GM18909 (cell line): ENCODE measurements at regions not wholly inside any gene's neighbourhood (a gene's known extent, or its start where the extent isn't known, plus 50 kb on each side); places are given as distances from the start of the nearest gene placed in this dataset.
A peak's percentile ranks its signal among the peaks of the same experiment; 100 is the strongest.
"Not testable (repeated sequence)": the region's sequence is repeated elsewhere in the genome, so short reads cannot be mapped to it uniquely, and the experiment has no call there.

ENCODE experiments used
- ATAC-seq: cut with Tn5 transposase; IDR thresholded peaks from one replicate; pipeline ENCODE4 v1.9.1; 2021; ENCODE audit warnings: mild to moderate bottlenecking; ENCODE audit not compliant: unreplicated experiment, poor library complexity

DNA sequence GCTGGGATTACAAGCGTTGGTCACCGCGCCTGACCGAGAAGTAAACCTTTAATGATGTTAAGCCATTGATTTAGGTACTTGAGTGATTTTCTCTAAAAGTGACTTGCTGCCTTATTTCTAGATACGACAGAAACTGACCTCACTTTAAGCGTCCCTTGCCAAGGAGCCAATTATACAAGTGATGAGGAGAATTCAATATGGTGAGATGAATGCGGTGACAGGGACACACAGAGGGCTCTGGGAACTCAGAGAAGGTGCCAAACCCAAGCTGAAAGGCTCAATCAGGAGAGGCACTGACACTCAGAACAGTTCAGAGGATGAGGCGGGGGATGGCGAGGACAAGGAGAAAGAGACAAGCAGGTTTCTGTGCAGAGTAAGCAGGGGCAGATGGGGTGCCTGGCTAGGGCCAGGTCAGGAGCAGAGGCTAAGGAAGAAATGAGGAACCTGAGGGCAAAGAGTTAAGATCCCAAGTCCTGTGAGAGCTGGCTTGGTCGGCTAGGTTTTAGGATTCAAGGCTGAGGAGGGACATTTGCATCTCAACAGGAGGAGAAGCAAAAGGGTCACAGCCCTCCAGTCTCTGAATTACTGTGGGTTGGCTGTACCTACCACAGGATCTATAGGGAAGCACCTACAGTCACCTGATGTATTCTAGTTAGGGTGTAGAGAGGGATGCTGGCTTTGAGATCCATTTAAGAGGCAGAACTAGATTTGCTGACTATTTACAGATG, 83.2 kb upstream of the USP24 start:
- ATAC-seq, result no peak

DNA sequence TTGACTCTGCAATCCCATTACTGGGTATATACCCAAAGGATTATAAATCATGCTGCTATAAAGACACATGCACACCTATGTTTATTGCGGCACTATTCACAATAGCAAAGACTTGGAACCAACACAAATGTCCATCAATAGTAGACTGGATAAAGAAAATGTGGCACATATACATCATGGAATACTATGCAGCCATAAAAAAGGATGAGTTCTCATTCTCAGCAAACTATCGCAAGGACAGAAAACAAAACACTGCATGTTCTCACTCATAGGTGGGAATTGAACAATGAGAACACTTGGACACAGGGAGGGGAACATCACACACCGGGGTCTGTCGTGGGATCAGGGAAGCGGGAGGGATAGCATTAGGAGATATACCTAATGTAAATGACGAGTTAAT, 81.1 kb upstream of the USP24 start:
- ATAC-seq, result not testable (repeated sequence)

DNA sequence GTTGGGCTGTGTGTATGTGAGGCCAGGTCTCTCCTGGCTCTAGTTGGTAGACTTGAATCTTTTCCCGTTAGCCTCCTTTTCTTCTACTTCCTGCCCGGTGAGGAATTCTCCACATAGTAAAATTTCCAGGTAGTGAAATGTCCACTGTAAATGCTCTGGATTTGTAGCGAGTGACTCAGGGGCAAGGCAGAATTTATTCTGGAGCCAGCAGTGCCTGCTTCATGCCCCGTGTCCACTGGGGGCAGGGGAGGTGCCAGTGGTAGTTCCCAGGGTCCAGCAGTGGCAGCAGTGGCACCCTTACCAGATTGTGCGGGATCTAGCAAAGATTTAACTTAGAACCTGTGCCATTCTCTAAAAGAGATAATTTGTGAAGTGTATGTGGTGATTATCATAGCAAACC, 74.5 kb upstream of the USP24 start:
- no peak for ATAC-seq

DNA sequence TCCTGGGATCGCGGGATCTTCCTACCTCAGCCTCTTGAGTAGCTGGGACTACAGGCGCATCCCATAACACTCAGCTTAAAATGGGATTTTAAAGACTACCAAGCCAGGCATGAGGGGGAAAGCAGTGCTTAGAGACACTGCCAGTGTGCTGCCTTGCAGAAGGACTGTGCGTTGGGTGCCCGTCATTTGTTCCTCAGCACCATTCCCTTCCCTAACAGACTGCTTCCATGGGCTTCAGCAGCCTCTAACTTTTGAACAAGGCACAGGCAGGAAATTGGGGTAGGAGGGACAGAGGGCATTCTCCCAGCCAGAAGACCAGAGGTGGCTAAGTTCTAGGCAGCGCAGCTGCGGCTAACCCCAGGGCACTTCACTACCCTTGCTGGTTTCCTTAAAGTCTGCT, 73.9 kb upstream of the USP24 start:
- no peak for ATAC-seq

DNA sequence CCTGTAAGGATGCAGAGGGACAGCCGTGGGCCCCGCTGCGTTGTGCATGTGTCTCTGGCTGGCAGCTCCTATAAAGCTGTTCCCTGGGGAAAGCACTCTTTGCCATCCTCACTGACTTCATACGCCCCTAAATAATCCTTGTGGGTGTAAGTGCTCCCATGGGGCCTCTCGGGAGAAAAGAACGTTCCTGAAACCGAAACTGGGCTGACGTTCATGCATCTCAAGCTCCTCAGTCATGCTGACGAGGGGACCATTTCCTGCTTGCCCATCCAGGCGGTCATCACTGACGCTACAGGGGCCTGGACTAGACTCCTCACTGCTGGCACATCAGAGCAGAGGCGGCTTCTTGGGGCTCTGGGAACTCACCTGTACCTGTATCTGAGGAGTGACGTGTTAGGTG, 73.1 kb upstream of the USP24 start:
- peak; percentile 87 for ATAC-seq

DNA sequence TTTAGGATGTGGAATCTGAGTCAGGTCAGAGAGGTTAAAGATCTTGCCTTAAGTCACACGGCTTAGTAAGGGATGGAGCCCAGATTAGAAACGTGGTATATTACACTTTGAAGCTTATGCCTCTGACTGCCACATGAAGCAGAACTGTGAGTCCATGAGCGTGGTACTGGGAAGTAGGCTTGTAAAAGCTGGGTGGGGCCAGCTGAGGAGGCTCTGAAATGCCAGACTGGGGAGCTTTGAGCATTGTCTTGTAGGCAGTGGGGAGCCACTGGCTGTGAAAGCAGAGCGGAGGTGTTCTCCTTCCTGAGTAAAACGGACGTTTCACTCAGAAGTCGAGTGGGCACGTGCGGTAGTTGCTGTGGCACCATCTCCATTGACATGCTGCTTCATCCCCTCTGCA, 72.6 kb upstream of the USP24 start:
- peak; percentile 41 for ATAC-seq

DNA sequence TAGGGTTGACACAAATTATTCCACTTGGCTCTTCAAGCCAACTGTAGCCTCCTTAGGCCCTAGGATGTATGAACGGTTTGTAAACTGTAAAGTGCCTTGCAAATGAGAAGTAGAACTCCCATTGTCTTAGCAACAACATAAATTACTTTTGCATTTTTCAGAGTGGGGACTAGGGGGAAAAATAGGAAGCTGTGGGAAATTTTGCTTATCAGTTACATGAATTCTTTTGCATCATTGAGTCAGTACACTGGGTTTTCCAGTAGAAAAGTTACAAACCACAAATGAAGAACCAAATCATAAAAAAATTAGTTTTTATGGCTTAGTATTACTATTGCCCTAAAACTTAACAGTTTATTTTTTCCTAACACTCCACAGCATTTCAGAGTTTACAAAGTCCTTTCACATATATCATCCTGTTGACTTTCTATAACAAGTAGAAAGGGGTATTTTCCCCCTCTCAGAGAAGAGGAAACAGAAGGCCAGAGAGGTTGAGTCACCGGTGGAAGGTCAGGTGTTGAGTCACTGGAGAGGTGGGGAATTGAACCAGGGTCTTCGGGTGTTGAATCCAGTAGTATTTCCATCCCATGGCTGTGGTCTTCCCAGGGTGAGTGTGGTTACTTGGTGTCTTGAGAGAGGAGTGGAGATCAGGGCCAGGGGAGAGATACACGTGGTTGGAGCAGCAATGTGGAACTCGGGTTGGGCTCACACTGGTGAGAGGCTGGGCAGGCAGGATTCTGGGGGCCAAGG, 71.9 kb upstream of the USP24 start:
- ATAC-seq, result no peak

DNA sequence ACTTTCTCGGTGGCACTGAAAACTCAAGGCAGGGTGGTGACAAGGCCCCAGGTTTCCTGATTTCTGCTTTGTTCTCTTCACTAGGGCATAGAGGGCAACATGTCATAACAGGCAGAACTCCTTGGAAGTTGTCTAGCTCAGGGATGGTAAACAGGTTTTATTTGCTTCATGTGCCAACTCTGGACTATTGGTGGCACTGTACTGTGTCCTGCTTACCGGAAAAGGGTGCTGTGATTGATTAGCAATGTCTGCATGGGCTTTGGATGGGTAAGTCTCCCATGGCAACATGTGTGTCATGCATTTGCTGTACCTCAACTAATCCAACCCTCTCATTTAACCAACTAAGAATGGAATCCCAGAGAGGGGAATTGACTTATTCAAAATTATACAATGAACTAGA, 70.7 kb upstream of the USP24 start:
- no peak for ATAC-seq

DNA sequence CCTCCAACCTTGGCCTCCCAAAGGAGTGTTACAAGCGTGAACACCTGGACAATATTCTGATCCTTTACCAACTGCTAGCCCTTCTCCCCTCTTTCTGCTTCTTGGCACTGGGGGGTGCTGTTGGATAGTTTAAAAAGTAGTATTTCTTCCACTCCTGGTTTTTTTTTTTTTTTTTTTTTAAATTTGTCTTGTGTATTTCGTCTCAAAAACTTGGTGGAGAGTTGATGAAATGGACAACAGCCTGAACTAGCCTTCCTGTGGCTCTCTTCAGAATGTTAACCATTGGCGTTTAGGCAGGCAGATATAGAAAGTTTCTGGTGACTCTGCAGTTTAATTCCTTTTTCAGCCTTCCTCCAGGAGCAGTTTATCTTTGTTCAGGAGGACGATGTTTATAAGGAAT, 69.7 kb upstream of the USP24 start:
- ATAC-seq, result no peak

DNA sequence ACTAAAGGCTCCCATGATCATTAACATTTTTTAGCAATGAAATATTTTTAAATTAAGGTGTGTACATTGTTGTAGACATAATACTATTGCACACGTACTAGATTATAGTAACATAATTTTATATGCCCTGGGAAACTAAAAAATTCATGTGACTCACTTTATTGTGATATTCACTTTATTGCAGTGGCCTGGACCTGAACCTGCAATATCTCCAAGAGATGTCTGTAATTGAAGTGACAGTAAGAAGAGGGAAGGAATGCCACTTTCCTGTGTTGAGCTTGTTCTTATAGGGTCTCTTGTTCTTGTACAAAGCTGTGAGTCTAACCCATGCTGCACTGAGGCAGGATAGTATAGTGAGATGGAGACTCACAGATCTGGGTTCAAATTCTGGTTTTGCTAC, 66.9 kb upstream of the USP24 start:
- ATAC-seq, result no peak

DNA sequence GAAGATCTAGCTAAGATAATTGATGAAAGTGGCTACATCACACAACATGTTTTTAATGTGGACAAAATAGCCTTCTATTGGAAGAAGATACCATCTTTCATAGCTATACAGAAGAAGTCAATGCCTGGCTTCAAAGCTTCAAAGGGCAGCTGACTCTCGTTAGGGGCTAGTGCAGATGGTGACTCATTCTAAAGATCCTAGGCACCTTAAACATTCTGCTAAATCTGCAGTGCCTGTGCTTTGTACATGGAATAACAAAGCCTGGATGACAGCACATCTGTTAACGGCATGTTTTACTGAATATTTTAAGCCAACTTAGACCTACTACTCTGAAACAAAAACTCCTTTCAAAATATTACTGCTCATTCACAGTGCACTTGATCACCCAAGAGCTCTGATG, 65.6 kb upstream of the USP24 start:
- ATAC-seq, result no peak

DNA sequence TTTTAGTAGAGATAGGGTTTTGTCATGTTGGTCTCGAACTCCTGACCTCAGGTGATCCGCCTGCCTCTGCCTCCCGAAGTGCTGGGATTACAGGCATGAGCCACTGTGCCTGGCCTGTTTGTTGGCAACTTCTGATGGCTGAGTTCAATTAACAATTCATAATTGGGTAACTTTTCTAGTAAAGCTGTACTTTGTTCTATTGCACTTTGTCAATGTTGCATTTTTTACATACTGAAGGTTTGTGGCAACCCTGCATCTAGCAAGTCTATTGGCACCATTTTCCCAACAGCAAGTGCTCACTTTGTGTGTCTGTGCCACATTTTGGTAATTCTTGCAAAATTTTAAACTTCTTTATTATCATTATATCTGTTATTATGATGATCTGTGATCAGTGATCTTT, 64.5 kb upstream of the USP24 start:
- no peak for ATAC-seq

DNA sequence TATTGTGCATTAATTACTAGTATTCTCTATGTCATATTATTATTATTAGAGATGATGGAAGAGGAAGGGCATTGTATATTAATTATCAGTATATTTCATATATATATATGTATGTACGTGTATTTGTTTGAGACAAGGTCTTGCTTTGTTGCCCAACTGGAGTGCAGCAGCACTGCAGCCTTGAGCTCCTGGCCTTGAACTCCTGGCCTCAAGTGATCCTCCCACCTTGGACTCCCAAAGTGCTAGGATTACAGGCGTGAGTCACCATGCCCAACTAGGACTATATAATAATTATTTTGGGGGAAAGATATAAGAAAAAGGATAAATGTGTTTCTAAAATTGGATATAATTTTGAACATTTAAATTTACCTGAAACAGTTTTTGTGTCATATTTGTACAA, 63.2 kb upstream of the USP24 start:
- no peak for ATAC-seq

DNA sequence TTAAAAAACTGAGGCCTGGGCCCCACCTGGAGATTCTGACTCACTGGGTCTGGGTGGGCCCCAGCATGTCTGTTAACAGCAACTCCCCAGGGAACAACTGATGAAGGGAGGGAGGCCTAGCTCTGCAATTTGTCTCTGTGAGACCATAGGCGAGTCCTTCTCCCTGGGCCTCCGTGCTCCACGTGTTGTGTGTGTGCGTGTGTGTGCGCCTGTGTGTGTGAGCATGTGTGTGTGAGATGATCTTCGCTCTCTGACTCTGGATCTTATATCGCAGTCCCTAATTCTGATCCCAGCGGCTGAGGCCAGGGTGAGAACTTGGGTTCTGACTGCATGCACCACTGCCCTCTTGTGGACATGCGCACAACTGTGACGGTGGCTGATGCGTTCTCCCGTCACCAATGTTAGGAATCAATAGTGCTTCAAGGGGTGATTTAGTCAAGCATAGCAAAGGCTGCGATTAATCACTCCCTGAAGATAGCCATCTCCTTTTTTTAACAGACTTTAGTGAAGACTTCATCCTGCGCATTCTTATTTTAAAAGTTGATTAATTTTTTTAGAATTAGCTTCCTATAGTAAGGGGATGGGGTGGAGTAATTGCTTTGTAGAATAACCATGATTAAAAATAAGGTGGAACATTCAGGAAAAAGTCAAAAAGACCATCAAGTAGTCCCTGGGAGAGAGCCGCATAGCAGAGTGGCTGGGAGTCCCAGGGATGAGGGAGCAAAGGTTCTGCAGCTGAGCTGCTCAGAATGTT, 62.4 kb upstream of the USP24 start:
- peak; percentile 91 for ATAC-seq

DNA sequence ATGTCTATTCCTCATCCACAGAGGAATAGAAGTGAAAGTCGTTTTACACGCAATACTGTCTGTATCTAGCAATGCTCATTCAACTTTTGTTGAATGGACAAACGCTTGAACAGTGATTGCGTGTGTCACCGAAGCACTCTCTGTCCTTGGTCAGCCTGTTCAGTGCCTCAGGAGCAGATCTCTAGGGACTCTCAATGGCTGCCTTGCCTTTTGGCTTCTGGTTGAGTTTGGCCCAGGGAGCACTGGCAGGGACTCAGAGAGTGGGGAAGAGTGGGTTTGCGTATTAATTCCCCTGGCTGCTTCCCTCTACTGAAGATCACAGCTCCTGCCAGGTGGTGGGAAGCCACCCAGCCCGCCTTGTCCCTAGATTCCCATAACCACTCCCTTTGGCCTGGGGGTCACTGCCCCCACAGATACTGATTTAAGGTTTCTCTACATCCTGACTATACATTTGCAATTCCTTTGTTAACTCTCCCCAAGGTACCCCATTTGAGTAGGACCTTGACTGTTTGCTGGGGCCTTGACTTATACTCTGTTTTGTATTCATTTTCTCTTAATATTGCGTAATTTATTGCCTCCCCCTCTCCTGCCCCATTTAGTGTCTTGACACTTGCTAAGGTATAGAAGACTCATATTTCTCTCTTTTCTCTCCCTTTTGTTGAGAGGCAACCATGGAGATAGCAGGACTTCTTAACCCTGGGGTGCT, 61.7 kb upstream of the USP24 start:
- ATAC-seq, result no peak

DNA sequence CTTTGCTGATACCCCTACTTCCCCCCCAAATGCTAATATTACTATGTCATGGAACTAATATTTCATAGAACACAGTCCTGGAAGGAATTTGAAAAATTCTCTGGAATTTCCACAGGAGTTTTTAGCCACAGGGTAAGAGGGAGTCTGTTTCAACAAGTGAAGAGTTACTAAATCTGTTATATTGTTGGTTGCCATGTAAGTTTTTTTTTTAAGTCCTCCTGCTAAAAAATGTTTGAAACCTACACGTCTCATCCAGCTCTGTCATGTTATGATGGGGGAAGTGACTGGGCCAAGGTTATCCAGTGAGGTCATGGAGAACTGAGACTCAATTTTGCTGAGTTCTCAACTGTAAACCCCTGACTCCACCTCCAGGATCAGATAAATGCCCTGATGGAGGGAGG, 60.8 kb upstream of the USP24 start:
- ATAC-seq, result no peak

DNA sequence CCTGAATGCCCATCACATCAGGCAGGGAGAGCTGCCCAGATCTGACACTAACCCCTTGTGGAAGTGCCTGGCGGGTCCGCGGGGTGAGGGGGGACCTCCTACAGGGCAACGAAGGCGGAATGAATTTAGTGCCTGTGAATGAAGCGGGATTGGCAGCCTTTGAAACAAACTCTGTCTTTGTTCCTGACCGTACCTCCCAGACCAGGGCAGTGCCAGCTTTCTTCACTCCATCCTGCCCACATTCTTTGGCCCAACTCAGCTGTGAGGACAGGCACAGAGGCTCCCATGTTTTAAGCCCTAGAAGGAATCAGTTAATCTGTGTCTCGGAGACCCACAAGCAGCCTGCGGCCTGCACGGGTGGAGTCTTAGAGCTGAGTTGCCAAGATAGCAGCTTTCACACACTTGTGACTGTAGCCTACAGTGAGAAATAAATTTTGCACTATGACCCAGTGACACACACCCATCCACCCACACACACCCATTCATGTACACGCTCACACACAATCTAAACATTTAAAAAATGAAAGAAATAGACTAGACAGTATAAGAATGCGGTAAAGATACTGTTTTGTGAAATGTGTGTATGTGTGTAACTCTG, 60.1 kb upstream of the USP24 start:
- no peak for ATAC-seq

DNA sequence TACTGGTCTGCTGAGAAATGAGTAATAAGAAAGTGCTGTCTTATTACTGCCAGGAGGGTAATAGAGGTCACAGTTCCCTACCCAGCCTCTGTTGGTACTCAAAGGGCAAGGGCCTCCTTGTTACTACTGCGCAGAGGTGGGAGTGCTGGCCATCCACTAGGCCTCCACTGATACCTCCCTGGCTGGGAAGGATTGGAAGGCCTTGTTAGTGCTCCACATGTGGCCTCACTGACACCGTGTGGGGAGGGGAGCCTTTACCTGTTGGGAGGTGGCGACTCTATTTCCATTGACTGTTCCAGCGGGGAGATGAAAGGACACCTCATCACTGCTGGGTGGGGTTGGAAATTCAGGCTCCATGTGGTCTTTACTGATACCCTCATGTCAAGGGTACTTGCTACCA, 57.8 kb upstream of the USP24 start:
- ATAC-seq, result no peak
